Esophagus muscularis mucosa (tissue), 4 donors: ENCODE measurements at regions not wholly inside any gene's neighbourhood (a gene's known extent, or its start where the extent isn't known, plus 50 kb on each side); places are given as distances from the start of the nearest gene placed in this dataset.
"Not testable (repeated sequence)": the region's sequence is repeated elsewhere in the genome, so short reads cannot be mapped to it uniquely, and the experiment has no call there.

Experiments
- DNase-seq: peaks from one replicate; pipeline ENCODE4 v3.0.0-alpha.2; 2017; ENCODE audit errors: extremely low spot score
- H3K27ac ChIP-seq, 4 donors: fragments of 200-600 bp; sonication (generic); replicated peaks in 1 of 4; 1 replicate in 3 of 4; 2 replicates in 1 of 4; pipeline ENCODE4 v1.5.1; 2016 to 2019; ENCODE audit warnings: mild to moderate bottlenecking in 1 of 4
- H3K27me3 ChIP-seq, 4 donors: fragments of 200-600 bp; sonication (generic); one replicate each; pipeline versions ENCODE4 v1.5.1 to v1.6.0; 2016 to 2019
- H3K36me3 ChIP-seq, 4 donors: fragments of 200-600 bp; sonication (generic); one replicate each; pipeline ENCODE4 v1.5.1; 2016 to 2019
- H3K4me1 ChIP-seq, 4 donors: fragments of 200-600 bp; sonication (generic); one replicate each; pipeline ENCODE4 v1.5.1; 2016 to 2019
- H3K4me3 ChIP-seq, 4 donors: fragments of 200-600 bp; sonication (generic); 1 replicate in 2 of 4; 2 replicates in 2 of 4; pipeline ENCODE4 v1.5.1; 2016 to 2019; ENCODE audit warnings: mild to moderate bottlenecking in 4 of 4, moderate library complexity in 1 of 4
- H3K9me3 ChIP-seq, 4 donors: fragments of 200-600 bp; sonication (generic); 1 replicate in 3 of 4; 2 replicates in 1 of 4; pipeline ENCODE4 v1.5.1; 2016 to 2019
- EP300 ChIP-seq: sonication (generic); formaldehyde crosslinking; IDR thresholded peaks from one replicate; pipeline ENCODE4 v1.6.1; 2017; ENCODE audit warnings: antibody characterized with exemption
- POLR2A ChIP-seq: fragments of 450-650 bp; IDR thresholded peaks from one replicate; pipeline ENCODE4 v1.6.1; 2017; ENCODE audit warnings: antibody characterized with exemption, moderate library complexity, mild to moderate bottlenecking, low read depth
- POLR2AphosphoS5 ChIP-seq, 2 donors: sonication (generic); formaldehyde crosslinking; IDR thresholded peaks; one replicate each; pipeline ENCODE4 v1.6.1; 2017; ENCODE audit warnings: antibody characterized with exemption in 2 of 2
- WGBS: methylation state at CpG from one replicate; pipeline ENCODE4 v1.1.5; 2018; 5-methylcytosine and 5-hydroxymethylcytosine counted together
- intact Hi-C: fragments of 100-400 bp; cut with DNase I; formaldehyde crosslinking; loops from one replicate; pipeline ENCODE4 v1.15.1; 2023
- TF ChIP-seq, protein P1 (sequence below), 3 experiments: fragments of 200-600 bp in 2 of 3; fragments of 450-650 bp in 1 of 3; sonication (generic) in 2 of 3; IDR thresholded peaks; one replicate each; pipeline ENCODE4 v1.5.1; 2017 to 2019; ENCODE audit warnings: antibody characterized with exemption in 3 of 3, mild to moderate bottlenecking in 2 of 3, moderate library complexity in 1 of 3

DNA sequence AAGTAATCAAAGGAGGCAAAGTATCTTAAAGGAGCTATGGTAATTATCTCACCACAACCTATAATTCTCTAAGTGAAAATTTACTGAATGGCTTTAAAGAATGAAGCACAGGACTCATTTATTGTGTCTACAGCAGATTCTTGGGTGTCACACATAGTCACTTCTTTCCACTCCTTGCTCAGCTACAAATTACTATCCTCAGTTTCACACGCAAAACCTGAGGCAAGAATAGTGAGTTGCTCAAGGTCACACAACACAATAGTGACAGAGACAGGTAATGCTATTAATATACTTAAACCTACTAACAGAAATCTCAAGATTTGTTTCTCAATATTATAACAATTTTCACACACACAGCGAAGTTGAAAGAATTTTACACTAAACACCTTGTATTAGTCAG is 120.9 kb upstream of the STK32A start:
- Histone ChIP-seq H3K36me3 (no peaks in the 10 kb centered on the region), H3K27me3 (no peaks in the 10 kb centered on the region), H3K9me3 (peaks cover 0 to 6% (median 0%) of the 10 kb centered on the region in 4 donors), H3K27ac (no peak overlapping the region), H3K4me1 (no peaks in the 10 kb centered on the region), H3K4me3 (no peak overlapping the region)
- no peak for DNase-seq
- TF ChIP-seq, protein P1, sequence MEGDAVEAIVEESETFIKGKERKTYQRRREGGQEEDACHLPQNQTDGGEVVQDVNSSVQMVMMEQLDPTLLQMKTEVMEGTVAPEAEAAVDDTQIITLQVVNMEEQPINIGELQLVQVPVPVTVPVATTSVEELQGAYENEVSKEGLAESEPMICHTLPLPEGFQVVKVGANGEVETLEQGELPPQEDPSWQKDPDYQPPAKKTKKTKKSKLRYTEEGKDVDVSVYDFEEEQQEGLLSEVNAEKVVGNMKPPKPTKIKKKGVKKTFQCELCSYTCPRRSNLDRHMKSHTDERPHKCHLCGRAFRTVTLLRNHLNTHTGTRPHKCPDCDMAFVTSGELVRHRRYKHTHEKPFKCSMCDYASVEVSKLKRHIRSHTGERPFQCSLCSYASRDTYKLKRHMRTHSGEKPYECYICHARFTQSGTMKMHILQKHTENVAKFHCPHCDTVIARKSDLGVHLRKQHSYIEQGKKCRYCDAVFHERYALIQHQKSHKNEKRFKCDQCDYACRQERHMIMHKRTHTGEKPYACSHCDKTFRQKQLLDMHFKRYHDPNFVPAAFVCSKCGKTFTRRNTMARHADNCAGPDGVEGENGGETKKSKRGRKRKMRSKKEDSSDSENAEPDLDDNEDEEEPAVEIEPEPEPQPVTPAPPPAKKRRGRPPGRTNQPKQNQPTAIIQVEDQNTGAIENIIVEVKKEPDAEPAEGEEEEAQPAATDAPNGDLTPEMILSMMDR (IDR thresholded peaks at IDR 0.05), result no peak
- no peak for TF ChIP-seq POLR2AphosphoS5 (IDR thresholded peaks at IDR 0.05)
- no peak for TF ChIP-seq POLR2A
- TF ChIP-seq EP300, result no peak
- intact Hi-C loops, result no loop called here
- WGBS, result 81% methylated on average over 2 of the region's 2 CpGs

DNA sequence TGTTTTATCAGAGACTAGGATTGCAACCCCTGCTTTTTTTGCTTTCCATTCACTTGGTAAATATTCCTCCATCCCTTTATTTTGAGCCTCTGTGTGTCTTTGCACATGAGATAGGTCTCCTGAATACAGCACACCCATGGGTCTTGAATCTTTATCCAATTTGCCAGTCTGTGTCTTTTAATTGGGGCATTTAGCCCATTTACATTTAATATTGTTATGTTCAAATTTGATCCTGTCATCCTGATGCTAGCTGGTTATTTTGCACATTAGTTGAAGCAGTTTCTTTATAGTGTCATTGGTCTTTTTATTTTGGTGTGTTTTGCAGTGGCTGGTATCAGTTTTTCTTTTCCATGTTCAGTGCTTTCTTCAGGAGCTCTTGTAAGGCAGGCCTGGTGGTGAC is 95.1 kb upstream of the STK32A start:
- H3K27ac ChIP-seq, H3K4me1 ChIP-seq, H3K27me3 ChIP-seq, DNase-seq, intact Hi-C loops, H3K36me3 ChIP-seq, H3K4me3 ChIP-seq: not testable (repeated sequence)
- peaks cover 0 to 32% (median 29%) of the 10 kb centered on the region in 4 donors for H3K9me3 ChIP-seq

DNA sequence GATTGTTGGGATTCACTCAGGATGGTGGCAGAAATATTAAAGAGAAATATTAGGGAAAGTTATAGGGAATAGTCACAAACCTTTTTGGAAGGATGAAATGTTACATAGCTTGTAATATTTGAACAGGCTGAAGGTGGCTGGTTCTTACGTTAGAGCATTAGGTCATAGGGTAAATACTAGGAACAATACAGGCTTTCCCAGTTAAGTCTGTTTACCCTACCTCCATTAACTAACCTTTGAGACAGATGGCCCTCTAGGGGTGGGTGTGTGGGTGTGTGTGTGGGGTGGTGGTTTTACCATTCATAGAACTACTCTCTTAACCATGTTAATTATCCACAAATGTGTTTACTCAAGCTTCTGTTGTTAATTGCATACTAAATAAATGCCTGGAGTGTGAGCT is 94.3 kb upstream of the STK32A start:
- Histone ChIP-seq H3K27ac (no peak overlapping the region), H3K4me3 (no peak overlapping the region), H3K4me1 (no peaks in the 10 kb centered on the region), H3K9me3 (peaks cover 0 to 32% (median 29%) of the 10 kb centered on the region in 4 donors), H3K27me3 (no peaks in the 10 kb centered on the region), H3K36me3 (no peaks in the 10 kb centered on the region)
- intact Hi-C loops, result no loop called here
- TF ChIP-seq, protein P1 (IDR thresholded peaks at IDR 0.05), result no peak
- DNase-seq, result no peak
- 50% methylated on average over 1 of the region's 1 CpG for WGBS

DNA sequence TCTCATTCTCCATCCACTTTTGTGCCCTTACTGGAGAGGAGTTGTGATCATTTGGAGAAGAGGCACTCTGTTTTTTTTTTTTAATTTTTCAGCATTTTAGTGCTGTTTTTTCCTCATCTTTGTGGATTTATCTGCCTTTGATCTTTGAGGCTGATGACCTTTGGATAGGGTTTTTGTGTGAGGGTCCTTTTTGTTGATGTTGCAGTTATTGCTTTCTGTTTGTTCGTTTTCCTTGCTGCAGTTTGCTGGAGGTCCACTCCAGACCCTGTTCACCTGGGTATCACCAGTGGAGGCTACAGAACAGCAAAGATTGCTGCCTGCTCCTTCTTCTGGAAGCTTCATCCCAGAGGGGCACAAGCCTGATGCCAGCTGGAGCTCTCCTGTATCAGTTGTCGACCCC is 93.2 kb upstream of the STK32A start:
- H3K4me3 ChIP-seq, intact Hi-C loops, H3K4me1 ChIP-seq, H3K27ac ChIP-seq, DNase-seq, H3K36me3 ChIP-seq, H3K27me3 ChIP-seq: not testable (repeated sequence)
- H3K9me3 ChIP-seq, result peaks cover 0 to 31% (median 28%) of the 10 kb centered on the region in 4 donors
- WGBS, result 58% methylated on average over 2 of the region's 2 CpGs

DNA sequence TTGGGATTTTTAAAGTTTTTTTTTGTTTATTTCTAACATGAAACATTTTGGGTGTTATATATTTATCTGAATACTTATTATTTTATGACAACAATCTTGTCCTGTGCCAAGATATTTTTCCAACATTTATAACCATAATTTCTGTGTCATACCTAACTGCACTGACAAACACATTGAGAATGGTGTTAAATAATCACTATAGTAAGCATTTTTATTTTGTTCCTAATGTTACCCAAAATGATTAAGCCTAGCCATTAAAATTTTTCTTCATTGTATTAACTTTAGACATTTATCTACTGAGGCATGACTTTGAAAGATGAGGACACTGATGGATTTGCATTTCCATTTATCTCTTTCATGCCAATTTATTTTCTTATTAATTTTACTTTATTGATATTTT is 91.6 kb upstream of the STK32A start:
- DNase-seq, result no peak
- no peaks in the 10 kb centered on the region for H3K36me3 ChIP-seq
- no peaks in the 10 kb centered on the region for H3K4me1 ChIP-seq
- H3K4me3 ChIP-seq, result no peak overlapping the region
- intact Hi-C loops, result no loop called here
- no peak overlapping the region for H3K27ac ChIP-seq
- H3K27me3 ChIP-seq, result no peaks in the 10 kb centered on the region
- TF ChIP-seq, protein P1 (IDR thresholded peaks at IDR 0.05), result no peak
- peaks cover 0 to 18% (median 16%) of the 10 kb centered on the region in 4 donors for H3K9me3 ChIP-seq

DNA sequence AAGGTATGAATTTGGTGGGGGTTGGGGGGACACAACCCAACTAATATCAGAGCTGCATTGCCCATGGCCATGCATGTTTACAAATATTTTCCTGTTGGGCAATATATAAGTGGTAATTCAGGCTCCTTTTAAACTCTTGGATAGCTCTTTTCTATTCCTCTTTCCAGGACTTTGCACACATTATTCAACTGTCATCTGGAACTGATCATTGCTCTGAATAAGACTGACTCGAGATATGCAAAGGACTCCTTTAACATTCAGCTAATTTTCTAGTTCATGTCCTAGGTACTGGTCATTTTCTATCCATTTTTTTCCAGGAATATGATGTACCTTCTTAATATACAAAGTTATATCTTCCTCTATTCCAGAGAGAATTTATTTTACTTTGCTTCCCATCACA is 89.5 kb upstream of the STK32A start:
- Histone ChIP-seq H3K27me3 (no peaks in the 10 kb centered on the region), H3K9me3 (no peaks in the 10 kb centered on the region), H3K27ac (no peak overlapping the region), H3K36me3 (no peaks in the 10 kb centered on the region), H3K4me1 (no peaks in the 10 kb centered on the region), H3K4me3 (no peak overlapping the region)
- intact Hi-C loops, result no loop called here
- no peak for TF ChIP-seq POLR2AphosphoS5 (IDR thresholded peaks at IDR 0.05)
- TF ChIP-seq, protein P1 (IDR thresholded peaks at IDR 0.05), result no peak
- no peak for TF ChIP-seq EP300
- TF ChIP-seq POLR2A, result no peak
- WGBS, result 79% methylated on average over 1 of the region's 1 CpG
- DNase-seq, result no peak
